ENCODE measurements at regions not wholly inside any gene's neighbourhood (a gene's known extent, or its start where the extent isn't known, plus 50 kb on each side); places are given as distances from the start of the nearest gene placed in this dataset.

GRCh38 chr10:78627254-78627795 lies 441.4 kb upstream of the ZMIZ1 start:
- no peak for DNase-seq (ENCODE audit: extremely low spot score, insufficient read length, low read depth)
- no peak for FAIRE-seq

GRCh38 chr10:78628976-78629375 lies 439.8 kb upstream of the ZMIZ1 start:
- no peak for FAIRE-seq
- no peak for DNase-seq (ENCODE audit: extremely low spot score, insufficient read length, low read depth)

- DNase-seq (ENCODE audit: extremely low spot score, insufficient read length, low read depth) (no peak), FAIRE-seq (no peak)
Observed at GRCh38 chr10:78629773-78630172, 439.0 kb upstream of the ZMIZ1 start.

GRCh38 chr10:78630944-78631838 lies 437.6 kb upstream of the ZMIZ1 start:
- DNase-seq (ENCODE audit: extremely low spot score, insufficient read length, low read depth) = no peak

GRCh38 chr10:78634389-78634815 lies 434.4 kb upstream of the ZMIZ1 start:
- DNase-seq (ENCODE audit: extremely low spot score, insufficient read length, low read depth) (no peak), FAIRE-seq (no peak)

More at GRCh38 chr10:78630944-78631838, 437.6 kb upstream of the ZMIZ1 start:
- no peak for FAIRE-seq

GRCh38 chr10:78634835-78635234 lies 433.9 kb upstream of the ZMIZ1 start:
- FAIRE-seq (no peak), DNase-seq (ENCODE audit: extremely low spot score, insufficient read length, low read depth) (no peak)

GRCh38 chr10:78639629-78640028 lies 429.1 kb upstream of the ZMIZ1 start:
- FAIRE-seq = no peak
- DNase-seq (ENCODE audit: extremely low spot score, insufficient read length, low read depth) = no peak

GRCh38 chr10:78640796-78641636 lies 427.8 kb upstream of the ZMIZ1 start:
- FAIRE-seq = no peak
- no peak for DNase-seq (ENCODE audit: extremely low spot score, insufficient read length, low read depth)

GRCh38 chr10:78641693-78642092 lies 427.1 kb upstream of the ZMIZ1 start:
- DNase-seq (ENCODE audit: extremely low spot score, insufficient read length, low read depth) (no peak), FAIRE-seq (no peak)

- DNase-seq (ENCODE audit: extremely low spot score, insufficient read length, low read depth) (no peak), FAIRE-seq (no peak)
Observed at GRCh38 chr10:78642269-78642816, 426.4 kb upstream of the ZMIZ1 start.

- DNase-seq (ENCODE audit: extremely low spot score, insufficient read length, low read depth) = no peak
- no peak for FAIRE-seq
Observed at GRCh38 chr10:78643513-78643912, 425.3 kb upstream of the ZMIZ1 start.

GRCh38 chr10:78644550-78644949 lies 424.2 kb upstream of the ZMIZ1 start:
- FAIRE-seq (no peak), DNase-seq (ENCODE audit: extremely low spot score, insufficient read length, low read depth) (no peak)

GRCh38 chr10:78645169-78645686 lies 423.5 kb upstream of the ZMIZ1 start:
- DNase-seq (ENCODE audit: extremely low spot score, insufficient read length, low read depth) (no peak), FAIRE-seq (no peak)

- no peak for FAIRE-seq
- DNase-seq (ENCODE audit: extremely low spot score, insufficient read length, low read depth) = no peak
Observed at GRCh38 chr10:78645975-78646374, 422.8 kb upstream of the ZMIZ1 start.

- FAIRE-seq (no peak), DNase-seq (ENCODE audit: extremely low spot score, insufficient read length, low read depth) (no peak)
Observed at GRCh38 chr10:78648256-78648860, 420.4 kb upstream of the ZMIZ1 start.

- FAIRE-seq = no peak
- no peak for DNase-seq (ENCODE audit: extremely low spot score, insufficient read length, low read depth)
Observed at GRCh38 chr10:78649429-78649828, 419.3 kb upstream of the ZMIZ1 start.

- FAIRE-seq (no peak), DNase-seq (ENCODE audit: extremely low spot score, insufficient read length, low read depth) (no peak)
Observed at GRCh38 chr10:78650122-78650521, 418.6 kb upstream of the ZMIZ1 start.

- FAIRE-seq (no peak), DNase-seq (ENCODE audit: extremely low spot score, insufficient read length, low read depth) (no peak)
Observed at GRCh38 chr10:78651287-78651686, 417.5 kb upstream of the ZMIZ1 start.

- DNase-seq (ENCODE audit: extremely low spot score, insufficient read length, low read depth) (no peak), FAIRE-seq (no peak)
Observed at GRCh38 chr10:78653555-78653954, 415.2 kb upstream of the ZMIZ1 start.

- FAIRE-seq (no peak), DNase-seq (ENCODE audit: extremely low spot score, insufficient read length, low read depth) (no peak)
Observed at GRCh38 chr10:78654047-78654590, 414.6 kb upstream of the ZMIZ1 start.

Measured in GM18507 (cell line).